Left forelimb (tissue), 1 donor: ENCODE measurements at regions not wholly inside any gene's neighbourhood (a gene's known extent, or its start where the extent isn't known, plus 50 kb on each side); places are given as distances from the start of the nearest gene placed in this dataset.
A peak's percentile ranks its signal among the peaks of the same experiment; 100 is the strongest.

ENCODE experiments used
- DNase-seq: peaks from one replicate; pipeline ENCODE4 v3.0.0-alpha.2; 2018; ENCODE audit warnings: low spot score

DNA sequence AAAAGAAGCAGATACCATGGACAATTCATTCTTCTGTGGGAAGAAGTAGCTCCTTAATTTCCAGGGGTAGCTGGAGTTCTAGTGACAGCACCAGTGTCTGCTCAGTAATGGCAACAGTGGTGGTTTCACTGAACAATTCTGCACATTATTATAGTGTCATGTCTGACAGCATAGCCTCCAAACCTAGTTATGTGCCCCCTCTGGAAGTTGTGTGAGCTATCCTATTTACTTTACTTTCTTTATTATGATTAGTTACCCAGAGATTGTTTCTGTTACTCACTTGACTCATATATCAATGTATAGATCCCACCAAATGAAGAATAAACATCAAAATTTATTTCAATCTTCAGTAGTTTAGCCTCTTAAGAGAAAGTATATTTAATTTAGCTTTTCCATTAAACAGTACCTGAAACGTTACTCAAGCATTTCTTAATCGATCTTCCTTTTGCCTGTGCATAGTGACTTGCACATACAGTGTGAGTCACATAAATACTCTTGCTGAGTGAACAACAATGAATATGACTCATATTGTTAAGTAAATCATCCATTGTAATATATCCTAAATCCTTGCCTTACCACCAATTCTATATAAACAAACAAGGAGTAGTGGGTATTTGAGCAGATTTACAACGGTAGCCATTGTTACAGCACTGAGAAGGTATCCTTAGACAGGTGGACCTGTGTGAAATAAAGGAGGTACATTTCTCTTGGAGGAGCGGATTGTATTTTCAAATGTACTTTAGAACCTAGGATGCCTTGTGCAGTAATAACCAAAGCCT lies 534.7 kb downstream of the ANKRD50 start:
- no peak for DNase-seq

DNA sequence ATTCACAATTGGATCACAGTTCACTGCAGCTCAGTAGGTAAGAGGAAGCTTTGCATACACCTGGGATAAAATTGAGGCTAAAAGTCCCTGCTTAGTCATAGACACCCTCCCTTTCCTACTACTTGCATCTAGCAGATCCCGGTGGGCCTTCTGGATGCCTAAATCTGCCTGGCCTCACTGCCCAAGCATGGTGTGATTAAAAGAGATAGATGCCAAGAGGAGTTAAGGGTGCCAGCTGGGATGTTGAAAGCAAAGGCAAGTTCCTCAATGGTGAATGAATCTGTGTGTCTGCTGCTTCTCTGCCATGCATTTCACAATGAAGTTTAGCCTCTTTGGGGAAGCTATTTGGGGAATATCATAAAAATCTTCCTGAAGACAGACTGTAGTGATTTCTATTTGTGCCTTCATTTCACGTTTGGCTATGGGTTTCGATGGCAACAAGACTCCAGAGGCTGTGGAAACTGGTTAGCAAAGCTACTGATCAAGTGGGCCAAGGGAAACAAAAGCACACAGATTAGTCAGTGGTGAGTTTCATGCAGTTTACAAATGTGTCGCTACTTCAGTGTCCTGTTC lies 534.0 kb downstream of the ANKRD50 start:
- DNase-seq, result no peak

DNA sequence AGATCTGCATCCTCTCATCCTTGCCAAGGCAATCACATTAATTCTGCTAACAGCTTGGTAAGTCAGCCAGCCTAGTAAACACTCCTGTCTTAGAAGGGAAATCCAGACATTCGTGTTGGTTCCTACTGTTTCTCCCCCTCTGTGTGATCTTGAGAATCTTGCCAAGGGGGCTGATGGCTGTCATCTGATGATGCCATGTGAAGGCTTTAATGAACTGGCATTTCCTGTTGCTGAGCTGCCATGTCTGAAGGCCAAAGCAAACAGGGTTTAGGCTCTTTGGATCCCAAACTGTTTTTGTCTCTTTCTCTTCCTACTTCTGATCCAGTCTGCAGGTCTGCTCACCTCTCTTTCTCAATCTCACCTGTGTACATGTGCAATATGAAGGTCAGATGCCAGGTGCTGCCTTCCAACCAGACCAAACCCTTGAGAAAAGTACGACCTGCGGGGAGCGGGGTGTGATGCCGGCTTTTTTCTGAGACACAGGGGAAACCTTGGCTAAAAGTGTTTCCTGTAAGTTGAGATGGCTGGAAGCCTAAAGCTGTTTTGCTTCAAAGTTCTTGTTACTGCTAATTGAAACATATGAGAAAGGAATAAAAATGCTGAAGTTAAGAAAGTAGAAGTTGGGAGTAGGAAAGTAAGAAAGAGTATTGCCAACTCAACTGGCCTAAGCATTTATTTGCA lies 532.9 kb downstream of the ANKRD50 start:
- DNase-seq, result no peak

DNA sequence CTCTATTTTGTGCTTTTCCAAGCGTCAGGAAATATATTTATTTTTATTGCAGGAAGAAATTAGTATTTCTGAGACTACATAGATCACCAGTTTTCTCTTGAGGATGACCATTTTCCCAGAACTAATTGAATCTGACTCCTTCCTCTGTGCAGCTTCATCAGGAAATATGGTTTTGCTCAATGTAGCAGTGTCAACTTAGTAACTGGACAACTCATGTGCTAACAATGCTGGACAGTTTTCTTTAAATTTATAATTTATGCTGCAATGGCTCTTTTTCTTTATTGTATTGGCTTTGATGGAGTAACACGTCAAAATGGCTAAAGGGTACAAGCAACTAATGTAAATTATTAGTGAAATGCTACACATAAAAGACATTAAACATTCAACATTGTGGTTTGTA lies 531.5 kb downstream of the ANKRD50 start:
- no peak for DNase-seq

DNA sequence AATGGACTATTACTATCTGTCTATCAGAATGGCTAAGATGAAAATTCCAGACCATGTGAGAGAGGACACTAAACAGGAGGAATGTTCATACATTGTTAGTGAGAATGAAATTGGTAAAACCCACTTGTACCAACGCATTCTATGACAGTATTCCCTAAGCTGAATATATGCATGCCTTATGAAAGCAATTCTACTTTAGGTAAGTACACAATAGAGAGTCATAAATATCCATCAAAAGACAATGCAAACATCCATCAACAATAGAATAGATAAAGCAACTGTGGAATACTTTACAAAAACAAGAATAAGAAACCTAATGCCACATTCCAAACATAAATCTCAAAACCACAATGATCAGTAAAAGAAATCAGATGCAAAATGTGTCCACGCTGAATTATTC lies 529.3 kb downstream of the ANKRD50 start:
- no peak for DNase-seq

DNA sequence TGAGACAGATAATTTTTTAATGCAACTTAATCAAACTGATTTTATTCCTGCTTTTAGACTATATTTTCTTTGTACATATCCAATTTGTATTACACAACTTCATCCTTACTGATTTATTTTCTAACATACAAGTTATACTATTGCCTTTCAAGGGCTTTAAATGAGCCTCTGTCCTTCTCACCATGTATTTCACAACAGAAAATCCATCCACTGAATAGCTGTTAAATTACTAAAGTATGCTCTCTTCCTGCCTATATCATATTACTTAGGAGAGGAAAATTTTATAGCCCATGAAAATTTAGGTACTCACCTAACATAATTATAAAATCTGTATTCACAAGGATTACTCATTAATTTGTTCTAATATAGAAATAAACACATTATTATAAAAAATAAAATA lies 528.6 kb downstream of the ANKRD50 start:
- no peak for DNase-seq

DNA sequence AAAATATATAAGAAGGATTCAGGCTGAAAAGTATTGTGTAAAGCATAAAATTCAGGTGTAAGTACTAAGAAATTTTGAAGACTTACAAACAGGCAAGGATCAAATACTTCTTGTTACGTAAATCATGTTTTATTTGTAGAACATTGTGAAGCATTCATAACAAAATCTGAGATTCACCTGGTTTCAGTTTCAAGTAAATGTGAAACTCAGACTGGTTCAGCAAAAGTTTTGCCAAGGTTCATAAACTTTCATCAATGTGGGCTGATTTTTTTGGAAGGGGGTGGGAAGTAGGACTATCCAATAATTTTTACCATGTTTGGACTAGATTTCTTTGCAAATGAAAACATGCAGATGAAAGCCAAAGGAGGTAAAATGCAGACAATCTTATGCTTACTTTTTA lies 527.7 kb downstream of the ANKRD50 start:
- no peak for DNase-seq

DNA sequence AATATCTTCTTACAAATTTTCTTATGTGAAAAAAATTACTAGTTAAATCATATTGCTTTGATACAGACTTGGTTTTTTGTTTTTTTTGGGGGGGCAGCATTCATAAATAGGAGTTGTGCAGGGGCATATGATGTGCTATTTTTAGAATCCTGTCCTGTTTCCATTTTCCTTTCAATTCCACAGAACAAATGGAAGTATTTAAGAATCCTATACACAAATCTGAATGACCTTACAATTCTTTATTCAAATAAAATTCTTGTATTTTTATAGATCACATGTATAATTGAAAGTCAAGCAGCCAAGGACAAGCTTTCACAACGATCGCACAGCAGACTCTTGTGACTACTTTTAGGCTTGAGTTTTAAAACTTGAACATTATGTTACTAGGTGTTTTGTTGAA lies 523.9 kb downstream of the ANKRD50 start:
- no peak for DNase-seq

DNA sequence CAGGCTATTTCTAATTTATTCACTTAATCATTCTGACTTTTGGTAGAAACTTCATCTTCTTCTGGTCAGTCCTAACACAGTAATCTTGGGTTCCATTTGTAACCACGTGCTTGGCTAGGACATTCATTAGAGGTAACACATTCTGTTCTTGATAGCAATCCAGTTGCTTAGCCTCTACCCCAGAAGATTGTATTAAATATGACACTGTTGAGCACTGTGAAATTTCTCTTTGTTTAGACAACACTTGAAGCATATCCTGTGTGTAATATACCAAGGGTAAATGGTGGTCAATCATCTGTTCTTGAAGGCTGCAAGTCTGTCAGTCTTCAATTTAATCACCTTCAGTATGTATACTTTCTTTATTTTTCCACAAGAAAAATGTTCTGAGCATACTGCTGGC lies 523.0 kb downstream of the ANKRD50 start:
- DNase-seq, result no peak

DNA sequence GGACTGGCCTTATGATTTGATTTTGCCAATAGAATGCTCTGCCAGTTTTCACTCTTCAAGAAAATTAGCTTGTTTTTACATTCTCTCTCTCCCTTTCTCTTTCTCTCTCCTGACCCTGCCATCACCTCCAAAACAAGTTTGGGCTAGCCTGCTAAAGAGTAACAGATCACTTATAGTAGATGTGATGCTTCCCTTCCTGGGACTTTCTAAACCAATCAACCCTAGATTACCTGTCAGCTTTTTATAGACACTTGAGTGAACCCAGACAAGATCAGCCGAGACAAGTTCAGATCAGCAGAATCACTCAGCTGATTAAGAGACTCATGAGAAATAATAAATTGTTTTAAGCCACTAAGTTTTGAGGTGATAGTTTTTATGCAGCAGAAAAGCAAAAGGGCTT lies 521.2 kb downstream of the ANKRD50 start:
- DNase-seq, result no peak

DNA sequence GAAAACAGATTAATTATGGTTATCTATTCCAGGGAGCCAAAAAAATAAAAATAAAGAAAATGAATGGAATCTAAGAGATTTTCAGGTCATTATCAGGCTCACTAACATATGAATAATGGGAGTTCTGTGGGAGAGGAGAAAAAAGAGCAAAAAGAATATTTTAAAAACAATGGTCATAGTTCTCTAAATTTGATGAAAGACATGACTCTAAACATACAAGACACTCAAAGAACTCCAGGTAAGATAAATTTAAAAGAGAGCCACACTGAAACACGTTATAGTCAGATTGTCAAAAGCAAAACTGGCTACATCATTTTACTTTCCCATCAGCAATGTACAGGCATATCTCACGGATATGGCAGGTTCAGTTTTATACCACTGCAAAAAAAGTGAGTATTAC lies 520.0 kb downstream of the ANKRD50 start:
- DNase-seq, result no peak

DNA sequence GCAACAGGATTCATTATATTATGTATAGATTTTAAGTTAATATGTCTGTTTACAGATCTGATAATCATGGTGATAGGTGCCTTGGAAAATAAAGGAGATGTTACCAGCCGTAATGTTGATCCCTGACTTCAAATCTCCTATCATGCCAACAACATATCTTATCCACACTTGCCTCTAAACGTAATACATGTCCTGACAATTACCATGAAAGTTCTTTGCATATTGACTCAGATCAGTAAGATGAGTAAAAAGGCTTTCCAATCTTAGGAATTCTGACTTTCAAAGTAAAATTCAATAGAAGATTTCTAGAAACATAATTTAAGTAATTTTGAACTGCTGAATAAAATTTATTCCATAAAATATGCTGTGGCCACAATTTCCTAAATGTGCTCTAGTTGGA lies 513.3 kb downstream of the ANKRD50 start:
- DNase-seq, result no peak

DNA sequence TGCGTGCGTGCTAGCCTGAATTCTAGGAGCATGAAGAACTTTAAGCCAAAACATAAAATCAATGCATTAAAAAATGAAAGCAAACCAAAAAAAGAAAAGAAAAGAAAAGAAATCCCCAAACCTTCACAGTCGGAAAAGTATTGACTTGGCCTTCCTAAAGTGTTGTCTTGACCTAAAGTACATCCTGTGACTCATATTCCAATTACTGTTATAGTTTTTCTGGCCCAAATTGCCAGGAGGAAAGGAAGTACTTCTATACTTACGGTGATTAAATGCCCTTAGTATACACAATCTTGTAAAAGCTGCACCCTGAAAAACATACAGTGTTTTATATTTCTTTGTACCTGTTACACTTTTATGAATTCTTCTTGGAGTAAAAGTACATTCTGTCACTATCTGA lies 512.8 kb downstream of the ANKRD50 start:
- DNase-seq, result no peak

DNA sequence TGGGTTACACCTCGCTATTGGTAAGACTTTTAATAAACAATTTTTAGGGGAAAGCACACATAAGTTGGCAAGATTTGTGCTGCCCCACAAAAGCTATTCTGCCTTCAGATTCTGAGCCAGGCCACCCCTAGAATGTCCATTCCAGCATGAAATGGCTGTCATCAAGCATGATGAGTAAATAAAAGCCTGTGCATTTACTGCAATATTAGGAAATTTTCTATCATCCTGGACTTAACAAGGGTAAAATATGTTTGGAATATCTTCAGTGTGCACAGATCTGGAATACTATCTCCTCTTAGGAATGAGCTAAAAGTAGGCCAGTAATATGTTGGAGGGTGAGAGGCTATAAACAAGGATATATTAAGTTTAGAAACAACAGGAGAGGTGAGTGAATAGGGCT lies 510.9 kb downstream of the ANKRD50 start:
- no peak for DNase-seq

DNA sequence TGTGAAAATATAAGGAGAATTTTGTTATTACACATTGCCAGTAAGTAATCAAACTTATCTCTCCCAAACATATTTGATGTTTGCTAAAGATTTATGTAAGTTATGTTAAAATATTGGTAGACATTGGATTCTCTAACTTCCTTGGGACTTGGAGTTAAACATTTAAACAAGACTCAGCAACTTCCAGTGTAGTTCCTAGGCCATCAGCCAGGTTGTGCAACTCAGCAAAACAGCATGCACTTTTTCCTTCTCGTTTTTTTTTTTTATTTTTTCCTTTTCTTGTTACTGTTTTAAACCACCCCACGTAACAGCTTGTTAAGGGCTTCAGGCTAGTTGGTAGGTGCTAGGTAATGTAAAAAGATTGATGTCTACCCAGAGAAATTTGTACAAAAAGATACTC lies 510.4 kb downstream of the ANKRD50 start:
- DNase-seq, result no peak

DNA sequence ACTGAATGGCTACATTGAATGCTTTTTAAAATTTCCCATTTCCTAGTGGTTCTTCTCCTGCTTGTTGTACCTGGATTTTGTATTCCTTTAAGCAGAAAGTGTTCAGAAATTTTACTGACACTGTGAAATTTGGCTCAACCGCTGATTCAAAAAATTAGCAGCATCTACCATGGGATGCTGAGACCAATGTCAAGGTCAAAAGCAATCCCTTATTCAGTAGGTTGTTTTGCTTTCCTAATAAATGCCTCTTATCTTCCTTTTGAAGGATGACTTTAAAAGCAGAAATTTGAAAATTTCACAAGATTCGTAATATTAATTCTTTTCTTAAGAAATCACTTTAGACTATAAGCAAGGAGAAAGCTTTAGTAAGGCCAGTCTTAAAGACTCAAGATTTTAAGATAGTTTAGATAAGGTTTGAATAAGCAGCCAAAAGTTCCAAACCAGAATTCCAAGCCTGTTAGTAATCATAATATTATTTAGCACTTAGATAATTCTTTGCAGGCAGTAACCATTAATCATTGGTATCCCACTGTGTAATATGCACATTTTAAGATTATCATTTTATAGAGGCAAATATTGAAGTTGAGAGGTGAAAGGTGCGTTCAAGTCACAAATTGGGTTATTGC lies 508.8 kb downstream of the ANKRD50 start:
- DNase-seq, result no peak

DNA sequence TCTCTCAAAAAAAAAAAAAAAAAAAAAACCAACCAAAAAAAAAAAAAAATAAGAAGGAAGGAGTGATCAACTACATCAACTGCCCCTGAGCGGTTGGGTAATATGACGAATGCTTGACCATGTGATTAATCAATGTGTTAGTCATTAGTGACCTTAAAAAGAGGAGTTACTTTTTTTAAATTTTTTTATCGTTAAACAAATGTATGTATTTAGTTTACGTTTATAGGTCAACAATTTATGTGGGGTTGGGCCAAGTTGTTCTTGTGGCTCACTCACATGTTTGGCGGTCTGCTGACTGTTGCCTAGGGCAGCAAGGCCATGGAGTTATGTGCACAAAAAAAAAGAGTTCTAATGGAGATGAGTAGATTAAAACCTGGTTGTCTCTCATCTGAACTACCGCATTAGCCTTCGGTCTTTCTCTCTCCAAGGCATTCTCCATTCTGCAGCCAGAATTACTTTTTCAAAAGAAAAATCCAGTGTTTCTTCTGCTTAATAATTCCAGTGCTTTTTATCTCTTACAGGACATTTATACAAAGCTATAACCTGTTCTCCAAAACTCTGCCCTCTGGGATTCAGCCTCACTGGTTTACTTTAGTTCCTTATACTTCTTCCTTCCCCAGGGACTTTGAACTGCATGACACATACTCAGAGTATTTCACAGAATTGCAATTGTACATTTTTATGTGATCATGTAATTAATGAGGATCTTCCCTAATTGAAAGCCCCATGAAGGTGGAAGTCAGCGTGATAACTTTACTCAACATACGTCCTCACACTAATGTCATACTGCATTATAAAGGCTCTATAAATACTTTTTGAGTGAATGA lies 505.5 kb downstream of the ANKRD50 start:
- DNase-seq, result no peak

DNA sequence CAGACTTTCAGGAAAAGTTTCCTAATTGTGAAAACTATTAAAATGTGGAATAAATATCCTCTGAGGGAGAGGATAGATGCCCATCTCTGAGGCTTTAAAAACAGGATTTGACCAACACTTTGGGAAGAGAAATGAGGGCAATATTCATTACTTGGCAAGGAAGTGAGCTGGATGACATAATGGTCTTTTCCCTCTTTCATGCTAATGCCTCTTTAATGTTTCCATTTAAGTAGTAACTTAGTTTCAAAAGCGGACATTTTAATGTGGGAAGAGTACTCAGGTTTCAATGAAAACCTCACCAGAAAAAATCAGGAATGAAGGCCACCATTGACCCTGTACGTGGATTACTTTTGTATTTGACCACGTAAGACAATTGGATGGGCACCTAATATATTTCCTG lies 503.3 kb downstream of the ANKRD50 start:
- no peak for DNase-seq

DNA sequence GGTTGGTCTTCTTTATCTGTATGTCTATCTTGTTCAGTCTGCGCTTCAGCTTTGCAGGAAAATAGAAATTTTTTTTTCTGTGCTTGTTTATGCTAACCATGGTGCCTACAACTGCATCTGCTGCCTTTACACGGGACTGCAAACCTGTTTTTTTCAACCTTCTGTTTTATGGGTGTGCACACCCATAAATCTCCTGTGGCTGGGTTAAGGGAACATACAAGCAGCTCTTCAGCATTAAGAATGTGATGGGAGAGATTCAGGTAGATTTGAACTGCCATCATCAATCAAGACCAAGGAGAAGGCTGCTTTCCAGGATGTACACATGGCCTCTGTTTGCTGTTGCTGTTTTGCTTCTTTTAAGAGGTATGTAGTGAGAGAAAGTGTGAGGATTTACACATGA lies 502.9 kb downstream of the ANKRD50 start:
- no peak for DNase-seq

DNA sequence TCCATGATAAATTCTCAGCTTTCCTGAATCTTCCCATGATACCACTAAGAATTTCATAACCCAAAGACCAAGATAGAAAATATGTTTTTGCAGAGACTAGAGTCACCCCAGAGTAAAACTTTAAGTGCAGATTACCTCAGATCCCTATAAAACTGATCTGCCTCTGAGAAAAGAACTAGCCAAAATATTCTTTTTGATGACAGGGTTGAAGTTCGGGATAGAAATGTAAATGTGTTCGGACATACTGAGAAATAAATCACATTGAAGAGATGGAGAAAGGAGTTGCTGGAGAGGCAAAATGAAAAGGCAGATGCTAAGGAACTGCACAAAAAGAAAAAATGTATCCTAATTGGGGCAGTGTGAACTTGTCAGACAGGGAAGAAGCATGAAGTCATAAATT lies 501.8 kb downstream of the ANKRD50 start:
- DNase-seq, result no peak

DNA sequence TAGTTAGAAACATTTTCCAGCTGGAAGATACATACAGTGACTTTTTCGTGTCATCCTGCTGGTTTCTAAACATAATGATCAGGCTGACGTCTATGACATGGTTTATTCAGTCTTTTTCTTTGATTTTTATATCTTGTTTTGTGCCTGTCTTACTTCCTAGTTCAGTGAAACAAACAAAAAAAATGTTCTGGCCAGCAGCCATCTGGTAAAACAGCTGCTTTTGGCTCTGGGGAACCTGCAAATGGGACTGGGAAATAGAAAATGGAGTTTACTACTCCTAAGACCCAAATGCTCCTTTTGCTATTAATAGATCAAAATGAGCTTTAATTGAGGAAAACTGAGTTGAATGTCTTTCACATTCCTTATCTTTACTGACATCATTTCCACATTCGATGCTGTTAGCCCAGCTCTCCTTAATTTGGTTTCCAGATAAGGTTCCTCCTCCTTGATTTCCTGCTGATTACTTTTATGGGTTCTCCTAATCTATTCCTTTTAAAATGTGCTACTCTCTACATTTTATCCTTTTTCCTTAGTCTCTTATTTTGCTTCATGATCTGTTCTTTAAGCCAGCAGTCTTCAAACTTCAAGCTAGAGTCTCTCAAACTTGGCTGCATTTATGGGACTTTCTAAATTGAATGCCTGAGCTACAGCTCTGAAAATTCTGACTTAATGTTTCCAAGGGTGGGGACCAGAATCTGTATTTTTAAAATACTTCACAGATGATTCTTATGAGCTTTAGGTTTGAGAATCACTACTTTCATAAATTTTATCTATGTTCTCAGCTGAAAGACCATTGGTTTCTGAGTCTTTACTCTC lies 499.5 kb downstream of the ANKRD50 start:
- DNase-seq, result peak; percentile 68
